COLO829 (cell line): ENCODE measurements at regions not wholly inside any gene's neighbourhood (a gene's known extent, or its start where the extent isn't known, plus 50 kb on each side); places are given as distances from the start of the nearest gene placed in this dataset.
"Not testable (repeated sequence)": the region's sequence is repeated elsewhere in the genome, so short reads cannot be mapped to it uniquely, and the experiment has no call there.

Source experiments
- DNase-seq: peaks from one replicate; pipeline ENCODE4 v3.0.0; 2012; ENCODE audit warnings: low spot score

GRCh38 chr6:8905757-8906156, 470.4 kb upstream of the SLC35B3 start:
- DNase-seq, result no peak

GRCh38 chr6:8904754-8905153, 469.4 kb upstream of the SLC35B3 start:
- DNase-seq, result no peak

- DNase-seq, result no peak
Measured at GRCh38 chr6:8900056-8900455, 464.7 kb upstream of the SLC35B3 start.

GRCh38 chr6:8889514-8889913, 454.2 kb upstream of the SLC35B3 start:
- no peak for DNase-seq

GRCh38 chr6:8888468-8888867, 453.1 kb upstream of the SLC35B3 start:
- no peak for DNase-seq

- no peak for DNase-seq
Measured at GRCh38 chr6:8881663-8882062, 446.3 kb upstream of the SLC35B3 start.

GRCh38 chr6:8879334-8879733, 444.0 kb upstream of the SLC35B3 start:
- DNase-seq, result peak; percentile 30

- no peak for DNase-seq
Measured at GRCh38 chr6:8875986-8876385, 440.6 kb upstream of the SLC35B3 start.

GRCh38 chr6:8872589-8872988, 437.2 kb upstream of the SLC35B3 start:
- DNase-seq, result no peak

GRCh38 chr6:8865451-8865850, 430.1 kb upstream of the SLC35B3 start:
- no peak for DNase-seq

GRCh38 chr6:8860671-8861070, 425.3 kb upstream of the SLC35B3 start:
- DNase-seq, result no peak

- no peak for DNase-seq
Measured at GRCh38 chr6:8859501-8859900, 424.2 kb upstream of the SLC35B3 start.

GRCh38 chr6:8858854-8859331, 423.5 kb upstream of the SLC35B3 start:
- DNase-seq, result no peak

- no peak for DNase-seq
Measured at GRCh38 chr6:8857160-8857559, 421.8 kb upstream of the SLC35B3 start.

GRCh38 chr6:8855411-8855810, 420.1 kb upstream of the SLC35B3 start:
- no peak for DNase-seq

- DNase-seq, result no peak
Measured at GRCh38 chr6:8852332-8852731, 417.0 kb upstream of the SLC35B3 start.

- DNase-seq, result not testable (repeated sequence)
Measured at GRCh38 chr6:8846680-8847079, 411.3 kb upstream of the SLC35B3 start.

- no peak for DNase-seq
Measured at GRCh38 chr6:8845690-8846089, 410.3 kb upstream of the SLC35B3 start.

GRCh38 chr6:8844968-8845367, 409.6 kb upstream of the SLC35B3 start:
- no peak for DNase-seq

- no peak for DNase-seq
Measured at GRCh38 chr6:8839626-8840025, 404.3 kb upstream of the SLC35B3 start.

GRCh38 chr6:8837343-8837742, 402.0 kb upstream of the SLC35B3 start:
- no peak for DNase-seq

- not testable (repeated sequence) for DNase-seq
Measured at GRCh38 chr6:8832695-8833094, 397.4 kb upstream of the SLC35B3 start.

- DNase-seq, result no peak
Measured at GRCh38 chr6:8831366-8832152, 396.2 kb upstream of the SLC35B3 start.

GRCh38 chr6:8830794-8831193, 395.4 kb upstream of the SLC35B3 start:
- DNase-seq, result no peak
